ENCODE measurements at regions not wholly inside any gene's neighbourhood (a gene's known extent, or its start where the extent isn't known, plus 50 kb on each side); places are given as distances from the start of the nearest gene placed in this dataset.

- DNase-seq = no peak
- in situ Hi-C loops (cut with MboI; ENCODE audit: low pct_unique_long_range_greater_than_20kb, low sequenced_read_pairs) = no loop called here
Measured at GRCh38 chr1:219444474-219444873, 168.4 kb downstream of the ZC3H11B start.

GRCh38 chr1:219443763-219444162 lies 169.1 kb downstream of the ZC3H11B start:
- in situ Hi-C loops (cut with MboI; ENCODE audit: low pct_unique_long_range_greater_than_20kb, low sequenced_read_pairs) = no loop called here
- DNase-seq = no peak

- in situ Hi-C loops (cut with MboI; ENCODE audit: low pct_unique_long_range_greater_than_20kb, low sequenced_read_pairs) = no loop called here
- DNase-seq = no peak
Measured at GRCh38 chr1:219442611-219443061, 170.3 kb downstream of the ZC3H11B start.

GRCh38 chr1:219441884-219442283 lies 171.0 kb downstream of the ZC3H11B start:
- in situ Hi-C loops (cut with MboI; ENCODE audit: low pct_unique_long_range_greater_than_20kb, low sequenced_read_pairs) = no loop called here
- DNase-seq = no peak

- DNase-seq = no peak
- in situ Hi-C loops (cut with MboI; ENCODE audit: low pct_unique_long_range_greater_than_20kb, low sequenced_read_pairs) = no loop called here
Measured at GRCh38 chr1:219439376-219439775, 173.5 kb downstream of the ZC3H11B start.

GRCh38 chr1:219438386-219438785 lies 174.5 kb downstream of the ZC3H11B start:
- no peak for DNase-seq
- in situ Hi-C loops (cut with MboI; ENCODE audit: low pct_unique_long_range_greater_than_20kb, low sequenced_read_pairs) = no loop called here

GRCh38 chr1:219434923-219435297 lies 178.0 kb downstream of the ZC3H11B start:
- DNase-seq = no peak
- in situ Hi-C loops (cut with MboI; ENCODE audit: low pct_unique_long_range_greater_than_20kb, low sequenced_read_pairs) = no loop called here

GRCh38 chr1:219434285-219434922 lies 178.5 kb downstream of the ZC3H11B start:
- DNase-seq = no peak
- in situ Hi-C loops (cut with MboI; ENCODE audit: low pct_unique_long_range_greater_than_20kb, low sequenced_read_pairs) = no loop called here

GRCh38 chr1:219433496-219434131 lies 179.3 kb downstream of the ZC3H11B start:
- in situ Hi-C loops (cut with MboI; ENCODE audit: low pct_unique_long_range_greater_than_20kb, low sequenced_read_pairs) = no loop called here

GRCh38 chr1:219433001-219433400 lies 179.9 kb downstream of the ZC3H11B start:
- no peak for DNase-seq
- in situ Hi-C loops (cut with MboI; ENCODE audit: low pct_unique_long_range_greater_than_20kb, low sequenced_read_pairs) = no loop called here

More at GRCh38 chr1:219433496-219434131, 179.3 kb downstream of the ZC3H11B start:
- DNase-seq = no peak

GRCh38 chr1:219432191-219432606 lies 180.7 kb downstream of the ZC3H11B start:
- no peak for DNase-seq
- in situ Hi-C loops (cut with MboI; ENCODE audit: low pct_unique_long_range_greater_than_20kb, low sequenced_read_pairs) = no loop called here

- DNase-seq = no peak
- in situ Hi-C loops (cut with MboI; ENCODE audit: low pct_unique_long_range_greater_than_20kb, low sequenced_read_pairs) = no loop called here
Measured at GRCh38 chr1:219430419-219430818, 182.5 kb downstream of the ZC3H11B start.

GRCh38 chr1:219428651-219429050 lies 184.3 kb downstream of the ZC3H11B start:
- in situ Hi-C loops (cut with MboI; ENCODE audit: low pct_unique_long_range_greater_than_20kb, low sequenced_read_pairs) = no loop called here

GRCh38 chr1:219427989-219428388 lies 184.9 kb downstream of the ZC3H11B start:
- in situ Hi-C loops (cut with MboI; ENCODE audit: low pct_unique_long_range_greater_than_20kb, low sequenced_read_pairs) = no loop called here
- DNase-seq = no peak

More at GRCh38 chr1:219428651-219429050, 184.3 kb downstream of the ZC3H11B start:
- DNase-seq = no peak

GRCh38 chr1:219427403-219427802 lies 185.5 kb downstream of the ZC3H11B start:
- no peak for DNase-seq
- in situ Hi-C loops (cut with MboI; ENCODE audit: low pct_unique_long_range_greater_than_20kb, low sequenced_read_pairs) = no loop called here

- no peak for DNase-seq
- in situ Hi-C loops (cut with MboI; ENCODE audit: low pct_unique_long_range_greater_than_20kb, low sequenced_read_pairs) = no loop called here
Measured at GRCh38 chr1:219422811-219423598, 189.9 kb downstream of the ZC3H11B start.

- in situ Hi-C loops (cut with MboI; ENCODE audit: low pct_unique_long_range_greater_than_20kb, low sequenced_read_pairs) = no loop called here
- DNase-seq = no peak
Measured at GRCh38 chr1:219420913-219421312, 192.0 kb downstream of the ZC3H11B start.

GRCh38 chr1:219419860-219420259 lies 193.0 kb downstream of the ZC3H11B start:
- no peak for DNase-seq
- in situ Hi-C loops (cut with MboI; ENCODE audit: low pct_unique_long_range_greater_than_20kb, low sequenced_read_pairs) = no loop called here

- no peak for DNase-seq
- in situ Hi-C loops (cut with MboI; ENCODE audit: low pct_unique_long_range_greater_than_20kb, low sequenced_read_pairs) = no loop called here
Measured at GRCh38 chr1:219419065-219419464, 193.8 kb downstream of the ZC3H11B start.

- in situ Hi-C loops (cut with MboI; ENCODE audit: low pct_unique_long_range_greater_than_20kb, low sequenced_read_pairs) = no loop called here
- DNase-seq = no peak
Measured at GRCh38 chr1:219417610-219418009, 195.3 kb downstream of the ZC3H11B start.
